Hypothalamus (tissue), 51 donors: ENCODE measurements at regions not wholly inside any gene's neighbourhood (a gene's known extent, or its start where the extent isn't known, plus 50 kb on each side); places are given as distances from the start of the nearest gene placed in this dataset.

Source experiments
- DNase-seq, 51 donors: peaks; one replicate each; lab custom pipeline; 2025; lab: John Stamatoyannopoulos, UW

DNA sequence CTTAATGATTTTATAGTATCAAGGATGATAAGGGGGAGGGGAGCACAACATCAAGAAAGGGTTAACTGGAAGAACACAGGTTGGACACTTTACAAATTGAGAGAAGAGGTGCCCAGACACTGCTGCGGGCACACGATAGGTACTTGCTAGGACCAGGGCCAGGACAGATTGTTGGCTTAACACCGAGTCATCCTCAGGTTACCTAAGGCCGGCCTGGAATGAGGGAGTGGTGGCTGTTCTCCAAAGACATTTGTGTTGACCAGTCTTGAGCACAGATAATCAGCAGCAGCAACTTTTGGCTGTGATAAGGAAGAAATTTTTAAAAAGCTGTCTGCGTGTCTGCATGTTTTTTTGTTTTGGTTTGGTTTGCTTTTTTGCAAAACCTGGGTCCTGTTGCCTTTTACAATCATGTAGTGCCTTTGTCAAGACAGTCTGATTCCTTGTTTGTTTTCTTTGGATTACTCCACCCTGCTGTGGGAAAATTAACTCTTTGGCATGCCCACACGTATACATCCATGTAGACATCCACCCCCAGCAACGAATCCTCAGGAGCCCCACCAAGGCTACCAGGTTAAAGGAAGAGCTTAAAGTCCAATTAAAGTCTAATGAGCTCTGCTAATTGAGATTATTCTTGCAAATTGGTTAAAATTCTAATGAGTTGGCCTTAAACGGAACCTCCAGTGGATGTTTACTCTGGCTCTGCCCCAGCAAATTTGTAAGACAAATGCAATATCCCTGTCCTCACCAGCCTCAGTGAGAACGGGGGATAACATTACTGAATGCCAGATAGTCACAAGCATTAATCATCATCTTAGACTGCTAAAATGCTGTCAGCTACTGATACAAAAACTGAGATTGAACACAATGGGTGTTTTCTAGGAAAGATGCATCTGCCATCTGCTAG lies 382.3 kb downstream of the ACTL7B start:
- no peak for DNase-seq

DNA sequence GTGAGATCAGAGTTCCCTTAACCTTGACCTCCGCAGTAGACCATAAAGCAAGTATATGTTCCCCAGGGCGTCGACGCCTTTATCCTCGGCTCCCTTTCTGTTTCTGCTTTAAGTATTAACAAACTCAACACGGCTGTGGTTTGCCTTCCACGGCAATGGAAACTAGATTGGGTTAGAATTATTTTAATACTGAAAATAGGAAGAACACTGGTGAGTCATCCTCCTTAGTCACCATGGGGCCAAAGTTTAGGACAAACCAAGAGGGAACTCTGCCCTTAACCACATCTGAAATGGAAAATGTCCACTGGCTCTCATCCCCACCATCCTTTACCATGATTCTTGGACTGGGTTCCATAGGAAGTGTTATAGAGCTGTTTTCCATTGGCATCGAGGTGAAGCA lies 386.1 kb downstream of the ACTL7B start:
- no peak for DNase-seq

DNA sequence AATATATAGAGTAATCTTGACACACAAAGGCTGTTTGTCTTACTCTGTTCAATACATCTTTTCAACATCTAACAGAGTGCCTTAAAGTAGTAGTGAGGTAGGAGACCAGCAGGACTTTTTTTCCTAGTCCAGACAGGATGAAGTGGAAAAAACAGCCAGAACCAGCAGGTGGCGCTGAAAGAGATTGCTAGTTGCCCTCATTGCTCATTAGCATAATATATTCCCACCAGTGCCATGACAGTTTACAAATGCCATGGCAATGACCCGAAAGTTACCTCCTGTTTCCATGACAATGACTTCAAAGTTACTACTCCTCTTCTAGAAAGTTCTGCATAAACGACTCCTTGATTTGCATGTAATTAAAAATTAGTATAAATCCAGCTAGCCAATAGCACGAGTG lies 387.4 kb downstream of the ACTL7B start:
- DNase-seq, result peak in 3 of 51 donors; percentile 2 to 13 (median 2)

DNA sequence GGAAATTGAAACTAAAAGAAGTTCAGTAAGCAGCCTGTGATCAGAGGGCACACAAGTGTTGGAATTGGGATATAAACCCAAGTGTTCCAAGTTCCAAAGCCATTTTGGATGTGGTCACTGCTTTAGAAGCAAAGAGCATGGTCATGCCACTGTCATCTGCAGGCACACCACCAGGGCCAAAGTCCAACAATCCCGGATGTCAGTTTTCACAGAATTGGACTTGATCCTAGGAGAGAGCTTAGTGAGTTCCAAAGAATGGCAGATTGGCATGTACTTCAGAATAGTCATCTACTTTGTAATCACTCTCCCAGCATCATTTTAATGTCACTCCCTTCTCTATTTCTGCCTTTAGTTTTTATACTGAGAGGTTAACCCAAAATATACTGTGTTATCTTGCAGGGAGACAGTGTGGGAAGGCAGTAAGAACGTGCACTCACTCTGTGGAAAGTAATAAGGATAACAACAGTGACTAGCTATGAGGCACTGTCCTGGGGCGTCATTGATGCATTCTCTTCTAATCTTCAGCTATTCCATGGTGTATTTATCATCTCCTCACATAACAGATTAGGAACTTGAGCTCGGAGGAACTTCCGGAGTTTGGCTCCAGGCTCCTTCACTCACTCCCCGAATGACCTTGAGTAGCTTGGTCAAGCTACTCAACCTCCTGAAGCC lies 388.0 kb downstream of the ACTL7B start:
- no peak for DNase-seq

DNA sequence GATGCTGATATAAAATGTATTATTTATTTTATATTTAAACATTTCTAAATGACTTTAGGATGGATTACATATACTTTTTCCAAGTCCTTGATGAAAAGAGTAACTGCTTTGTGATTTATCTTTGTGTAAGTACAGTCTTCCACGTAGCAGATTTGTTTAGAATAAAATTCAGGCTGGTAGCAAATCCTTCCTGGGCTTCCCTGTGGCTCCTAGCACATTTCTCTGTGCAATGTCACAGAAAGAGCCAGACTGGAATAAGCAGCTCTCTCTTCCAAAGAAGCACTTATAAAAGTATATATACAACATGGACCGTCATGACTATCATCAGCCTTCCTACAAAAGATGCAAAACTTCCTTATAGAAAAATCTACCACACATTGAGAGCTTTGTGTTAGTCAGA lies 388.6 kb downstream of the ACTL7B start:
- no peak for DNase-seq

DNA sequence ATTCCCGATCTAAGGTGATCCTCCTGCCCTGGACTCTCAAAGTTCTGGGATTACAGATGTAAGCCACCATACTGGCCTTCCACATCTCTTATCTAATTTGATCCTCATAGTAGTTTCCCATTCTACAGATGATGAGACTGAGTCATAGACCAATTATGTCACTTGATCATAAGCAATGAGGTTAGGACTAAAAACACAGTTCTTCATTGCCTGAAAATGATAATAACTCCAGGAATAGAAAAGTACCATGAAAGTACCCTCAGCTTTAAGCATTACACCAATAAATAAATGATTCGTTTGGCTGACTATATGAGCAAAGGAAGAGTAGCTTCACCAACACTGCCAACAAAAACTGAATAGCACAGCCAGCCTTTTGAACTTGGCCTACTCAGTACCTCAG lies 389.5 kb downstream of the ACTL7B start:
- DNase-seq, result no peak

DNA sequence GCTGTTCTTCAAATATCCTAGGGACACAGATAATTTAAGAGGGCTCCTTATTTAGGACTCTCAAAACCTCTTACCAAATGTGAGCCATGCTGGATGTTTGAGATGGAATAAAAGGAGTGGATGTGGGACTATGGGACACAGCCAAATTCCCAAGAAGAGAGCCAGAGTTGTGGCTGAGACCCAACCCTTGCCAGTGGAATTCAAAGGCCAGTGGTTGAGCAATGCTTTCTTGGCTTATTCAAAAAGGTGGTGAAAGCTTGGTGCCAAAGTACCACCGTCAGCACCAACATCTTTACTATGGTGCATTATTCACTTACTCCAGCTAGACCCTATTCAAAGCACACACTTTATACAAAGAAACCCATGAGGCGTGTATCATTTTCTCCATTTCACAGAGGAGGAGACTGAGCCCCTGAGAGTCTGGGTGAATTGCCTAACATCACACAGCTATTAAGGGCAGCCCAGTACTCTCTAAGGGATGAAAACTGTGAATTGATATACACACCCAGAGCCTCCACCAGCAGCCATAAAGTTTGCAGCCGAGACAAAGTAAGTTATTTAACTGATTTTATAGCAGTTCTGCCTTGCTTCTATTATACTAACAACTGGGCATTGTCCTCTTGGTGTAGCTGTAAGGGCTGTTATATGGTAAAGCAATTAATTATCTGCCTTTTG lies 391.7 kb downstream of the ACTL7B start:
- DNase-seq, result no peak

DNA sequence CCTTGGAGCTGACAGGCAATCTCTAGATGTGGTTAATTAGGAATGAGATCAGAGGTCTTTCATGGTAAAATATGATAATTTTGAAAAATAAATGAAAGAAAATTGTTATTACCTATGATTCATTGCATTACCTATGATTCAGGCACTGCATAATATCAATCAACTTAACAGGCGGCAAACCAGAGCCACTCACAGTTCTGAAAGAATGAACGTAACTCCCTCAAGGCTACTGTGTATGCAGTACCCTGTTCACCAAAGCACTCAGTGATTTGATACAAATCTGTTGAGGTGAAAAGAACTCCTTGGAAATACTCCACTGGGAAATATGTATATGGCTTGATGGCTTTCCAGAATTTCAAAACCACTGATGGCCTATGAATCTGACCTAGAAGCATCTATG lies 398.9 kb downstream of the ACTL7B start:
- DNase-seq, result no peak

DNA sequence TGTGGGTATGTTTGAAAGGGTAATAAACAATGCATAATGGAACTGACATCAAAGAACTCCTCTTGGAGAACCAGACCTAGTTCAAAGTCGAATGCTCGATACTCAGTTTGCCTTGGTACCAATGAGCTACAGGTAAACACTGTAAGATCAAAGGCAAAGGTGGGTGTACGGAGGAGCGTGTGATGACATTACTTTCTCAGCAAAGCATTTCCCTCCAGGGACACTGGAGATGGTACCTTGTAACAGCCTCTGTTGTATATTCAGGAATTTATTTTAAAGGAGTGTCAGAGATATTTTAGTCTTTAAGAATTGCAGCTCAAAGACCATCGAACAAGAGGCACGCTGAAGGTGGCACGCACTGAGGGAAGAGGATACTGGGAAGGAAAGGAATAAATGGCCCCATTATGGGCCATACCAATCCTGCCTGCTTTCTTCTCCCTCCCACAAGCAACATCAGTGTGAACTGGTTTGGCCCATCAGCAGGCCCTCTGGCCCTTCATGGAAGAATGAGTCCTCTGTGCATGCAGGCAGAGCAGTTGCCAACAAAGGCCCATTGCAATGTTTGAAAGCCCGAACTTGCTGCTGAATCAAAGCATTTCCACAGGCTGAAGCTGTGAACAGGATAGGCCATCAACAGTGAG lies 410.2 kb downstream of the ACTL7B start:
- DNase-seq, result peak in 41 of 51 donors; percentile 3 to 86 (median 53)

DNA sequence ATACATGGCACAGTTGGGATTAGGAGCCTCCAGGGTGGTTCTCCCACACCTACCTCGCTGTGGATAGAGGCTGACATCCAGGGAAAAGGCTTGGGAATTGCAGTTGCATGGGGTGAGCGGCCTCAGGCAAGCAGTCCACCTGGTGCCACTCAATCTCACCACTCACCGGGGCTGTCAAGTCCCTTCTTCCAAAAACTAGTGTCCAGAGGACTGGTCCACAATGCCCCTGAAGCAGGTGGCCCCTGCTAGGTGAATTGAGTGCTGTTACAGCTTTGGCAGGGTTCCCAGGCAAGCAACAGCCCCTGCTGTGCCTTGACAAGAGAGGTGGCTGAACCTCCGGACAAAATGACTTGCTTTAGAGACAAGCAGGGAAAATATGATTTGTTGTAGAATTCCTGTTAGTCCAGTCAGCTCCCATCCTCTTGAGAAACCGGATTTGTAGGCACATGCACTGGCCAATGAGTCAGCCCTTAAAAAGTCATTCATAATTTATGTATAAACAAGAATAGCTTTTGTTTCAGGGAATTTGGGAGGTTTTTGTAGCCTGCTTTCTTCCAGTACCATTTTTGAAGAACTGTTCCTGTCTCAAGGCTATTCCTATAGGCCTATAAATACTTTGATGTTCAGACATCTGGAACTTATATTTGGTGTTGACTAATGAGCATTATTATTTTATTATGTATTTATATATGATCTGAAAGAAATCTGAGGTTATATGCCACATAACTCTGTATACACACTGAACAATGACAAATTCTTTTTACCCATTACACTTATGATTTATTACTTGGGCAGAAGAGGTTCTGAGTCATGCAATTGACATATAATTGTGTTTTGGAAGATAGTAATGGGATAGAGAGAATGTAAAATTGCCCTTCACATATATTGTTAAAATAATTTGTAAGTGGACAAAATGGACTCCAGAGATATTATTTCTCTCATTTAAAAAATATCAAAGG lies 411.1 kb downstream of the ACTL7B start:
- DNase-seq, result peak in 1 of 51 donors; percentile 1

DNA sequence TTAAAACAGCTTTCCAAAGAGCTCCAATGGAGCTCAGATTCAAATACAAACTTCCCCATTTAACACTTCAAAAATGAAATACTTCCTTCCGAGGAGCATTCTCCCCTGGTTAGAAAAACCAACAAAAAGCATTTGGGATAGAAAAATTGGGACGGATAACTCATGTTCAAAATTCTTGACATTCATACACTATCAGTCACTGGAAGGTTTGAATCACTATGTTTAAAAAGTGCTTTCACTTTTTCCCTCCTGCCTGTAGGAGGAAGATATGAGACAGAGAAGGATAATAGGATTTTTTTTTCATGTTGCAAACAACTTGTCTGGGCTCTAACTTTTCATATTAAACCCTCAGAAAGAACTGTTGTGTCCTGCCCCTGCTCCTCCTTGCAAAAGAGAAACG lies 412.0 kb downstream of the ACTL7B start:
- no peak for DNase-seq

DNA sequence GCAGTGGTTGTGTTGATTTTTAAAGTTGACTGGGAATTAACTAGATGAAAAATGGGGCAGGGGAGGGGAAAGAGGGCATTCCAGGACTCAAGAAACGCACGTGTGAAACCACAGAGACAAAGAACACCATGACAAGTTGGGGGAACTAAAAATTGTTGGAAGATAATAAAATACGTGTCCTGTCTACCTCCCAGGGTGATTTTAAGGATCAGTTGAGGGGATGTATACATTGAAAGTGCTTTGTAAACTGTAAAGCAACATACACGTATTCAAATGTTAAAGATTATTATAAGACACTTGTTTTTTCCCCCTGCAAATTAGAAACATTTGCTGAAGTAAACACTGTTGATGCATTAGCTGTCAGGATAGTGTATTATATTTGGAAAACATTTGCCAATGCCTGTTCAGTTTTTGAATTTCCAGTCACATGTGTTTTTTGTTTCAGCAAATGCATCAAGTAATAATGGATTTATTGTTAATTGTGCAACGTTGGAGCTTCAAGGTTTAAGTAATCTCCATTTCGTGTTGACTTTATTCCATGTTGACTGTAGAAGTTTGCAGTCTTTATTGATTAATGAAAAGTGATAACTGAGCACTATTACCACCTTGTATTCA lies 412.7 kb downstream of the ACTL7B start:
- no peak for DNase-seq

DNA sequence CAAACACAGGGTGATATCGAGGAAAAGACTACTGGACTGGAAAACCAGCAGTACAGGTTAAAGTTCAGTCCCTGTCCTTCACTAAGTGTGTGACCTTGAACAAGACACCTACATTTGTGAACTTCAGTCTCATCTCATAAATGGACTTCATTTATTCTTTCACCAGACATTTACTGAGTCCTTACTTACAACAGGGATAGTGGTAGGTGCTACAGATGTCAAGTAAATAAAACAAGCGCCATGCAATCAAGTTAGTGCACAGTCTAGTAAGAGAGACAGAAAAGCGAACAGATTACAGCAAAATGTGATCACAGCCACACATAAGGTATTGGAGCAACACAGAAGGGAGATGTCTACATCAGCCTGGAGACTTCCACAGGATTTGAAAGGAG lies 413.2 kb downstream of the ACTL7B start:
- DNase-seq, result no peak

DNA sequence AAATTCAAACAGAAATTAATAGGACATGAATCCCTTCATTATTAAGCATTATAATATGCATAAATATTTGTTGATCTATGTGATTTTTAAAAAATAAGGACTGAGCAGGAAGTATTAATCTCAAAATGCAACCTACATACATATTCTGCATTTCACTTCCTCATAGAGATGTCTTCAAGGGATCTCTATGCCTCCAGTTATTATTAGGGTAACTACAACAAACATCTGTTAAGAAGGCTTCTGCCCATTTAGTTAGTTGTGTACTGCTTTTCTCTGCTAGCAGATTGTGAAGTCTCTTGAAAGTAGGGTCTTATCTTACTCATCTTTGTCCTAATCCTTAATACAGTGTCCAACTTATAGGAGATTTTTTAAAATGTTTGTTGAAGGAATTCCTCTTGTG lies 414.1 kb downstream of the ACTL7B start:
- no peak for DNase-seq

DNA sequence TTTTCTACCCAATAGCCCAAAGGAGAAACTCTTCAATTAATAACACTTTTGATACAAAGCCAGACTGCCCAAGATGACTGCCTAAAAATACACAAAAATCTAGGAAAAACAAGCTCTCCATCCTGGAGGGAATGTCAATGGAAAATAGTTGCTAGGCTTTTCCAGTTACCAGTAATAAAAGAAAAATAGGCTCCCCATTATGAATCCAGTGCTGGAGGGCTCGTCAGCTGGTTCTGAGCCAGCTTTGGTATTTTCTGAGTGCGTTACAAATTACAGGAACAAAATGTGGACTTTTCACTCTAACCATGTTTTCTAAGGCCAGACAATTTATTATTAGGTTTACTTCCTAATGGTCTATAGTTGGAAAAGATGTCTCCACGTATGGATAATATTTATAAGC lies 414.5 kb downstream of the ACTL7B start:
- DNase-seq, result no peak

DNA sequence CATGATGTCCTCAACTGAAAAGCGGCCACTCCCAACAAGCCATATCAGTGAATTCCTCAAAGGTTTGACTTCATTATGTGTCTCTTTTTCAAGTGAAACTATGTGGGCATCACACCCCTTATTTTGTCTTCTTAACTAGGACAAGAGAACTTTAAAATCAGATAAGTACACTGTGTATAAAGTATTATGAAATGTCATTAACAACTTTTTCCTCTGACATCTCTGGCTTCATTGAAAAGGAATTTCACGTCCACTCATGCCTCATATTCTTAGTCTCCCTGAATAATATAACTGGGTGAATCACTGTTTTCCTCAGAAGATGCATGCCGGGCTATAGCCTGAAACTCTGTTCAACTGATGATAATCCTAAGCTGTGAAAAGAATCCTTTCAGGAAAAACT lies 415.8 kb downstream of the ACTL7B start:
- DNase-seq, result no peak

DNA sequence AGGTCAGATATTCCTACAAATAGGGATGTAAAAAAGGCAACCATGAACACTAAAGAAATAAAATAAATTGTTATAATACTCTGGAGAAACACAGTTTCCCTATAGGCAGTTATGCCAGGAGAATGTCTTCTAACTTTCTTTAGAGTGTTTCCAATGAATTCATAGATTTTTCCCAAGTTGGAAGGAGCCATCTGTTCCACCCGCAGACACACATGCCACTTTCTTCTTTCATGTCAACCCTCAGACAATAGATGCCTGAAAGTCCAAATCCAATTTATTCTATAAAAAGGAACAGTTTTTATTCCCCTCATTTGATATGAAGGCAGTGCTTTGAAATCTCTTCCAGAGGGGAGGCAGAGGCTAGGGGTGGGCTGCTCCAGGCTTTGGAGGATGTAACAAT lies 418.1 kb downstream of the ACTL7B start:
- DNase-seq, result no peak

DNA sequence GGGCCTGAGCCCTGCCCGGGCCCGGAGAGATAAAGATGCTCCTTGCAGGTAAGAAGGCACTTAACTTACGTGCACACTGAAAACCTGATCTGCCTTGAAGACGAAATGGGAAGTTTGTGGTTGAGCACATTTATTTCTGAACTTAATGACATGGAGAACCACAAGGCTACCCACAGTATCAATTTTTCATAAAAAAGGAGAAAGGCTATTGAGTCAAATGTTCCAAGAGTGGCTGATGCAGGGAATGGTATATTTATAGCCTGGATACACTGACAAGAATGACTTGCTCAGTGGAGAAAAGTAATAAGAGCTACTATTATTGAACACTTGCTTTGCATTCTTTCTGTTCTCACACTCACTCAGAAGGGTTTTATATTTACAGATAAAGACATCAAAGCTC lies 419.3 kb downstream of the ACTL7B start:
- no peak for DNase-seq

DNA sequence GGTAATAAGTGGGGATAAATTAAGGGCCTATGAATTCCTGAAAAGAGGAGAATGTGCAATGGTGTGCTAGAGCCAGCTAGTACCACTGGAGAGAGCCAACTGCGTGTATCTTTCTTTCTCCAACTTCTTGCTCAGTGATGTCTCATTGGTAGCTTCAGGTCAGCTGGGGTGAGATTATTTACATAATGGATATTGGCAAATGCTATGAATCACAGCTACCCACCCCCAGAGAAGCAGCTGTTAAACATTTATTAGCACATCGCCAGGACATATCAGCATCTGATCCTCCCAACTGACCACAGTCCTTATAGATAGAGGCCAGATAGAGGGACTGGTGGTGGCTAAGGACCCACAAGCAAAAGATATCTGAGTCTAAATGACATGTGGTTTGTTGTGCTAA lies 421.3 kb downstream of the ACTL7B start:
- DNase-seq, result no peak

DNA sequence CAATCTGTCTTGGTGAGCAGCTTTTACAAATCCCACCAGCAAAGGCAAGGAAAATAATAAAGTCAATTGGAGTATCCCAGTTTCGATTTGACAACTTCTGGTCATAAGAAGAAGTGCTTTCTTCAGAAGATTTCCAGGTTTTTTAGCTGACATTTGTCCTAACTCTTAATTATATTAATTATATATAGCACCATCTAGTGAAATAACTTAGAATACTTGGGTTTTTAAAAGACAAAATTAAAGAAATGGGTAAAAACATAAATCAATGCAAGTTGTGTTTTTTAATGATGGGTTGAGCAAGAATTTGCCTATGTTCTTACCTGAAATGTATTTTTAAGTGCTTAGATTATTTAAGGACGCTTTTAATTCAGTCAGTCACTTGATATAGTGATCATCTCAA lies 421.8 kb downstream of the ACTL7B start:
- DNase-seq, result no peak
